CD14-positive monocyte (primary cell): ENCODE measurements at regions not wholly inside any gene's neighbourhood (a gene's known extent, or its start where the extent isn't known, plus 50 kb on each side); places are given as distances from the start of the nearest gene placed in this dataset.

ENCODE experiments used
- DNase-seq, 3 donors: peaks; one replicate each; pipeline ENCODE4 v3.0.0-alpha.2; 2011 to 2022
- H2AFZ ChIP-seq: 2 replicates; pipeline ENCODE4 v1.6.0; 2012; ENCODE audit warnings: mild to moderate bottlenecking, low read depth, low read length, inconsistent platforms; ENCODE audit not compliant: insufficient read depth, poor library complexity, severe bottlenecking
- H3K27ac ChIP-seq, 2 donors: 1 replicate in 1 of 2; 2 replicates in 1 of 2; pipeline ENCODE4 v1.5.1; 2012 to 2013; ENCODE audit warnings: low read length in 2 of 2, control low read depth in 1 of 2, inconsistent platforms in 1 of 2, low read depth in 1 of 2, mild to moderate bottlenecking in 1 of 2
- H3K27me3 ChIP-seq, 2 donors: one replicate each; pipeline versions ENCODE4 v1.6.0 to v1.6.1; 2011 to 2013; ENCODE audit warnings: low read length in 2 of 2; ENCODE audit not compliant: control insufficient read depth in 2 of 2, insufficient read depth in 2 of 2
- H3K36me3 ChIP-seq, 2 donors: replicated peaks in 1 of 2; 1 replicate in 1 of 2; 2 replicates in 1 of 2; pipeline versions ENCODE4 v1.5.1 to v1.6.1; 2012 to 2013; ENCODE audit warnings: low read length in 2 of 2, control low read depth in 1 of 2, inconsistent platforms in 1 of 2, mild to moderate bottlenecking in 1 of 2; ENCODE audit not compliant: insufficient read depth in 2 of 2, control insufficient read depth in 1 of 2
- H3K4me1 ChIP-seq, 2 donors: 1 replicate in 1 of 2; 2 replicates in 1 of 2; pipeline versions ENCODE4 v1.5.1 to v1.6.1; 2012 to 2013; ENCODE audit warnings: low read length in 2 of 2, control low read depth in 1 of 2, inconsistent platforms in 1 of 2, mild to moderate bottlenecking in 1 of 2, moderate library complexity in 1 of 2; ENCODE audit not compliant: insufficient read depth in 2 of 2, control insufficient read depth in 1 of 2
- H3K4me2 ChIP-seq: replicated peaks from 2 replicates; pipeline ENCODE3; 2012; ENCODE audit warnings: low read length, moderate library complexity, mild to moderate bottlenecking; ENCODE audit not compliant: poor library complexity, severe bottlenecking; ENCODE audit errors: extremely low read depth
- H3K4me3 ChIP-seq, 3 experiments: fragments of 200-600 bp in 1 of 3; sonication (generic) in 1 of 3; replicated peaks in 1 of 3; 1 replicate in 2 of 3; 2 replicates in 1 of 3; pipeline ENCODE4 v1.5.1; 2011 to 2013; ENCODE audit warnings: low read length in 3 of 3, mild to moderate bottlenecking in 3 of 3, control low read depth in 2 of 3, low read depth in 2 of 3, inconsistent platforms in 1 of 3, moderate library complexity in 1 of 3
- H3K79me2 ChIP-seq: 2 replicates; pipeline ENCODE4 v1.6.0; 2012; ENCODE audit warnings: mild to moderate bottlenecking, control low read depth, inconsistent platforms, low read length, moderate library complexity; ENCODE audit not compliant: insufficient read depth
- H3K9ac ChIP-seq: 2 replicates; pipeline ENCODE4 v1.6.0; 2017; ENCODE audit warnings: low read length, mild to moderate bottlenecking; ENCODE audit not compliant: insufficient read depth, poor library complexity, severe bottlenecking
- H3K9me3 ChIP-seq, 2 donors: replicated peaks in 1 of 2; 1 replicate in 1 of 2; 2 replicates in 1 of 2; pipeline versions ENCODE4 v1.5.1 to v1.6.1; 2012 to 2013; ENCODE audit warnings: low read length in 2 of 2, control low read depth in 1 of 2; ENCODE audit not compliant: control insufficient read depth in 1 of 2, insufficient read depth in 1 of 2
- H4K20me1 ChIP-seq: 2 replicates; pipeline ENCODE4 v1.6.0; 2012; ENCODE audit warnings: mild to moderate bottlenecking, low read length, control low read depth, moderate library complexity; ENCODE audit not compliant: insufficient read depth
- H3K27ac Mint-ChIP-seq, 7 donors: one replicate each; pipeline ENCODE4 v1.8.0; 2020; ENCODE audit warnings: mild to moderate bottlenecking in 7 of 7, mixed read lengths in 7 of 7, moderate library complexity in 6 of 7, inconsistent platforms in 2 of 7
- H3K27me3 Mint-ChIP-seq, 3 donors: one replicate each; pipeline ENCODE4 v1.8.0; 2021 to 2022; ENCODE audit warnings: low read depth in 3 of 3, mild to moderate bottlenecking in 3 of 3, mixed read lengths in 3 of 3, moderate library complexity in 3 of 3, inconsistent platforms in 1 of 3
- H3K36me3 Mint-ChIP-seq, 2 donors: one replicate each; pipeline ENCODE4 v1.8.0; 2020; ENCODE audit warnings: mixed read lengths in 2 of 2, inconsistent platforms in 1 of 2, mild to moderate bottlenecking in 1 of 2
- H3K4me1 Mint-ChIP-seq: one replicate; pipeline ENCODE4 v1.8.0; 2020; ENCODE audit warnings: mild to moderate bottlenecking, mixed read lengths
- H3K4me3 Mint-ChIP-seq, 2 donors: one replicate each; pipeline ENCODE4 v1.8.0; 2020; ENCODE audit warnings: mild to moderate bottlenecking in 2 of 2, mixed read lengths in 2 of 2, moderate library complexity in 1 of 2
- H3K9me3 Mint-ChIP-seq, 7 donors: one replicate each; pipeline ENCODE4 v1.8.0; 2020 to 2022; ENCODE audit warnings: mixed read lengths in 7 of 7, mild to moderate bottlenecking in 6 of 7, moderate library complexity in 6 of 7, inconsistent platforms in 2 of 7
- WGBS: methylation state at CpG from one replicate; pipeline ENCODE4 v1.1.5; 2013; ENCODE audit warnings: missing lambda C conversion rate; ENCODE audit not compliant: insufficient coverage; 5-methylcytosine and 5-hydroxymethylcytosine counted together
- intact Hi-C, 2 donors: fragments of 100-400 bp; cut with micrococcal nuclease; formaldehyde crosslinking; loops; one replicate each; pipeline versions ENCODE4 v1.15.0 to v1.15.1; 2023
- TF ChIP-seq, protein P1 (sequence below): fragments of 200-600 bp; IDR thresholded peaks from one replicate; pipeline ENCODE4 v1.8.0; 2022; ENCODE audit warnings: antibody characterized with exemption, mild to moderate bottlenecking

DNA sequence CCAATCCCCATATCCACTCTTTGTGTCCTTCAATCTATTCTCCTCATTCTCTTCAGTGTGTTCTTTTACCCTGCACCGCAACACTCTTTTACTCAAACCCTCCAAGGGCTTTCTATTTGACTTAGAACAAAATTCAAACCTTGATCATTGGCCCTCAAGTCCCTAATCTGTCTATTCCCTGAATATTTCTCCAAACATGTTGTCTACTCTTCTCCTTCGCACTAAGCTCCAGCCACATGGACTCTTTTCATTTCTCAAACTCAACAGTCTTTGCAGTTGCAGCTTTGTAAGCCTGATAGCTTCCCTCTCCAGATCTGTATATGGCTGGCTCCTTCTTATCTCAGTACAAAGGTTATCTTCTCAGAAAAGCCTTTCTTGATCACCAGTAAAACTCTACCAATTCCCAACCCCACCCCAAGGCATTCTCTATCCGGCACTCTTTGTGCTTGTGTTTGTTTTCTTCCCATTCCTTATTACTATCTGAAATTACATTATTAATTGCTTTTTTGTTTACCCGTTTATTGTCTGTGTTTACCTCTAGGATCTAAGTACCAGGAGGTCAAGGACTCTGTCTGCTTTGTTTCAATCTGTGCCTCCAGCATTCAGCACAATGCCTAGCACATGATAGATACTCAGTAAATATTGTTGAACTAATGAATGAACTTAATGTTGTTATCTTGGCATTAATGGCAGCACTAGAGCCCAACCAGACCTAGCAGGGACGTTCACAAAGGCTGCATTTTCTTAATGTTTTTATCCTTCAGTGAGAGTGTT is 147.4 kb downstream of the BBOX1 start:
- H3K9me3 Mint-ChIP-seq: peaks cover 0 to 1% (median 0%) of the 10 kb centered on the region in 7 donors
- no peaks in the 10 kb centered on the region for H4K20me1 ChIP-seq
- no peak for DNase-seq
- no peaks in the 10 kb centered on the region for H3K4me1 ChIP-seq
- H3K36me3 ChIP-seq: no peaks in the 10 kb centered on the region
- H3K9ac ChIP-seq: no peak overlapping the region
- no peaks in the 10 kb centered on the region for H3K79me2 ChIP-seq
- H3K4me3 Mint-ChIP-seq: no peak overlapping the region
- no peaks in the 10 kb centered on the region for H3K36me3 Mint-ChIP-seq
- no peak overlapping the region for H3K27ac ChIP-seq
- peaks cover 8 to 12% (median 9%) of the 10 kb centered on the region in 3 donors for H3K27me3 Mint-ChIP-seq
- no peak overlapping the region for H3K27ac Mint-ChIP-seq
- H3K4me2 ChIP-seq: no peak overlapping the region
- TF ChIP-seq, protein P1, sequence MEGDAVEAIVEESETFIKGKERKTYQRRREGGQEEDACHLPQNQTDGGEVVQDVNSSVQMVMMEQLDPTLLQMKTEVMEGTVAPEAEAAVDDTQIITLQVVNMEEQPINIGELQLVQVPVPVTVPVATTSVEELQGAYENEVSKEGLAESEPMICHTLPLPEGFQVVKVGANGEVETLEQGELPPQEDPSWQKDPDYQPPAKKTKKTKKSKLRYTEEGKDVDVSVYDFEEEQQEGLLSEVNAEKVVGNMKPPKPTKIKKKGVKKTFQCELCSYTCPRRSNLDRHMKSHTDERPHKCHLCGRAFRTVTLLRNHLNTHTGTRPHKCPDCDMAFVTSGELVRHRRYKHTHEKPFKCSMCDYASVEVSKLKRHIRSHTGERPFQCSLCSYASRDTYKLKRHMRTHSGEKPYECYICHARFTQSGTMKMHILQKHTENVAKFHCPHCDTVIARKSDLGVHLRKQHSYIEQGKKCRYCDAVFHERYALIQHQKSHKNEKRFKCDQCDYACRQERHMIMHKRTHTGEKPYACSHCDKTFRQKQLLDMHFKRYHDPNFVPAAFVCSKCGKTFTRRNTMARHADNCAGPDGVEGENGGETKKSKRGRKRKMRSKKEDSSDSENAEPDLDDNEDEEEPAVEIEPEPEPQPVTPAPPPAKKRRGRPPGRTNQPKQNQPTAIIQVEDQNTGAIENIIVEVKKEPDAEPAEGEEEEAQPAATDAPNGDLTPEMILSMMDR: no peak
- H3K4me1 Mint-ChIP-seq: no peaks in the 10 kb centered on the region
- no peak overlapping the region for H3K4me3 ChIP-seq
- WGBS: 89% methylated on average over 2 of the region's 5 CpGs
- H3K27me3 ChIP-seq: peaks cover 2 to 6% of the 10 kb centered on the region in 2 donors
- no peak overlapping the region for H2AFZ ChIP-seq
- H3K9me3 ChIP-seq: no peaks in the 10 kb centered on the region
- intact Hi-C loops: loop anchor here in 1 of 2 donors (10.0 kb wide), 1 partner anchor 297 kb away; no protein-coding TSS in a partner anchor

DNA sequence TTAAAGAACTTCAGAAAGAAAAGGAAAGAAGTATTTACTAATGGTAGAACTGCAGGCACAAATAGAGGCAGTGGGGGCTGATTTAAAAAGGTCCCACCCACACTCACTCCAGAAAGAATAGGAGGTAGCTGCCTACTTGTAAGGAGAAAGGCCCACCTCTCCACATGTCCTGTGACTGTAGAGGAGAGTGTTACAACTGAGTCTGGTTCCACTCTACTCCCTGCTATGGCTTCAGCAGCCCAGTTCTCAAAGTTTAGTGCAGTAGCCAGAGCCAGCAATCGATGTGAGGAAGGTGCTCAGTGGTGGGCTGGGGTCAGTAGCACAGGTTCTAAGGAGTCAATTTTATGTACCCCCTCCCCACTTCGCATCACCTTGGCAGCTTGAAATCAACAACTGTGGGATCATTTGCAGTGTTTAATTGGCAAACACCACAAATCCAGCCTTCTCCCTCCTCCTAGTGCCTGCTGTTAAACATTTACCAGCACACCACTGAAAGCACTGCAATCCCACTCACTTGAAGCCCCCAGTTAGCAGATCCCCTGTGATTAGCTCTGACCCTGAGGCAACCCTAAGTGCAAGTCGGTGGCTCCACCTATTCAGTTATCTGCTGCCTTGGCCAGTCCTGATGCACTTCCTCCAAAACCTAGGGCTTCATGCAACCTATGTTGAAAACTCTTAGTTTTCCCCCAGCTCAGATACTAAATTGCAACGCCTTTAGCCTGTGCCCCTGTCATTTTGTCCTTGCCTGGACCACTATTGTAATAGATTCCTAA is 146.6 kb downstream of the BBOX1 start:
- TF ChIP-seq, protein P1: no peak
- Histone ChIP-seq H3K9ac (no peak overlapping the region), H4K20me1 (no peaks in the 10 kb centered on the region), H3K36me3 (no peaks in the 10 kb centered on the region), H3K9me3 (no peaks in the 10 kb centered on the region), H3K4me3 (no peak overlapping the region), H3K27ac (no peak overlapping the region), H2AFZ (no peak overlapping the region), H3K4me2 (no peak overlapping the region), H3K4me1 (no peaks in the 10 kb centered on the region), H3K79me2 (no peaks in the 10 kb centered on the region), H3K27me3 (peaks cover 2 to 6% of the 10 kb centered on the region in 2 donors)
- Mint-ChIP-seq H3K4me1 (no peaks in the 10 kb centered on the region), H3K27me3 (peaks cover 8 to 12% (median 9%) of the 10 kb centered on the region in 3 donors), H3K27ac (peak overlapping the region in 1 of 7 donors; percentile 26), H3K36me3 (no peaks in the 10 kb centered on the region), H3K9me3 (peaks cover 0 to 1% (median 0%) of the 10 kb centered on the region in 7 donors), H3K4me3 (no peak overlapping the region)
- DNase-seq: no peak
- intact Hi-C loops: loop anchor here in 1 of 2 donors (10.0 kb wide), 1 partner anchor 298 kb away; no protein-coding TSS in a partner anchor
- WGBS: 59% methylated on average over 2 of the region's 4 CpGs
